ENCODE measurements at regions not wholly inside any gene's neighbourhood (a gene's known extent, or its start where the extent isn't known, plus 50 kb on each side); places are given as distances from the start of the nearest gene placed in this dataset.

DNA sequence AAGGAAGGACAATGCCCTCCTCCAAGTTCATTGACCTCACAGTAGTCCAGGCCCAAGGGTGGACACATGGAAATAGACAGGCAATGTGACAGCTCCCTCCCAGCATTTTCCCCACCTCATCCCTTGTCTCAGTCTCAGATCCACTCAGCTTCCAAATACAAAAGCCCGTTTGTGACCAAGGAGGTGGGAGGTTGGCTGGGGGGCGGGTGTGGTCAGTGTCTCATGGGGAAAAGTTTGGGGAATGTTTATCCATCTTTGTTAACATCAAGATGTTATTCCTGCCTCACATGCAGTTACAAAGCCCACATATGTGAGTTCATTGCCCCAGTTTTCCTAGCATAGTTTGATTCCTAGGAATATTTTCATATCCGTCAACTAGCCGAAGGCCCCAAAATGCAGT is 338.5 kb upstream of the PPP2R3A start:
- DNase-seq (no peak), ATAC-seq (no peak)
- intact Hi-C loops (cut with DNase I): no loop called here
- Histone ChIP-seq H3K27ac (no peak overlapping the region), H3K27me3 (peaks cover 0 to 4% (median 0%) of the 10 kb centered on the region in 7 donors), H3K4me3 (no peak overlapping the region), H3K9me3 (no peaks in the 10 kb centered on the region), H3K36me3 (no peaks in the 10 kb centered on the region), H3K4me1 (no peaks in the 10 kb centered on the region)
- TF ChIP-seq, protein P1, sequence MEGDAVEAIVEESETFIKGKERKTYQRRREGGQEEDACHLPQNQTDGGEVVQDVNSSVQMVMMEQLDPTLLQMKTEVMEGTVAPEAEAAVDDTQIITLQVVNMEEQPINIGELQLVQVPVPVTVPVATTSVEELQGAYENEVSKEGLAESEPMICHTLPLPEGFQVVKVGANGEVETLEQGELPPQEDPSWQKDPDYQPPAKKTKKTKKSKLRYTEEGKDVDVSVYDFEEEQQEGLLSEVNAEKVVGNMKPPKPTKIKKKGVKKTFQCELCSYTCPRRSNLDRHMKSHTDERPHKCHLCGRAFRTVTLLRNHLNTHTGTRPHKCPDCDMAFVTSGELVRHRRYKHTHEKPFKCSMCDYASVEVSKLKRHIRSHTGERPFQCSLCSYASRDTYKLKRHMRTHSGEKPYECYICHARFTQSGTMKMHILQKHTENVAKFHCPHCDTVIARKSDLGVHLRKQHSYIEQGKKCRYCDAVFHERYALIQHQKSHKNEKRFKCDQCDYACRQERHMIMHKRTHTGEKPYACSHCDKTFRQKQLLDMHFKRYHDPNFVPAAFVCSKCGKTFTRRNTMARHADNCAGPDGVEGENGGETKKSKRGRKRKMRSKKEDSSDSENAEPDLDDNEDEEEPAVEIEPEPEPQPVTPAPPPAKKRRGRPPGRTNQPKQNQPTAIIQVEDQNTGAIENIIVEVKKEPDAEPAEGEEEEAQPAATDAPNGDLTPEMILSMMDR (IDR thresholded peaks at IDR 0.05): no peak
- WGBS, 2 donors: 81 to 82% methylated on average over 4 of the region's 4 CpGs

DNA sequence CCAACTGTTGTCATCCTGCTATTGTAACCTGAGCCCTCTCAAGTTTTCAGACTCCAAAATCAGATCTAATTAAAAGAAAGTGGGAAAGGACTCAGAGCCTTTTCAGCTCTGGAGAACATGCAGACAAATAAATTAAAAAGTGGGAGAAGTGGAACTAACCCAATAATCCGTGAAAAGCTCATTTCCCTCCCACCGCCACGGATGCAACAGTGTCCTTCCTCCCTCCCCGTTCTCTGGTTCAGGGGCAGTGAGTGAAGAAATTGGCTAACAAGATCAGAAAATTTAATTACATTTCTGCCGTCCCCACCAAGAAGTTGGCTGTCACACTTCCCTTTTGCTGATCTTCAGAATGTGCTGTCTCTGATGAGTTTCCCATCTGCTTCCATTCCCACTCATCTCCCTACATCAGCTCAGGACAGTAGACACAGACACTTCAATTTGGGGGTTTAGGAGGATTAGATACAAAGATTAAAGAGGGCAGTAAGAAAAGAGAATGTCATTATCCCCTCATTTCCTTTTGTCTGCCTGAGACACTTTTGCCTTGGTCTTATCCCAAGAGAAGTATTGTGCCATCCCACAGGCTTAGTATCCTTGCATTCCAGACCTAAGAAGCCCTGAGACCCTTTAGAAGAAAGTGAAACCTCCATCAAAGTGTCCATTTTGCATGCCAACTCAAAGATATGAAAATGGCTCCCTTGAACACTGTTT is 335.7 kb upstream of the PPP2R3A start:
- no peaks in the 10 kb centered on the region for H3K4me1 ChIP-seq
- no peak overlapping the region for H3K27ac ChIP-seq
- H3K9me3 ChIP-seq: no peaks in the 10 kb centered on the region
- H3K27me3 ChIP-seq: peaks cover 0 to 4% (median 0%) of the 10 kb centered on the region in 7 donors
- ATAC-seq (no peak), DNase-seq (no peak)
- intact Hi-C loops (cut with DNase I): no loop called here
- H3K36me3 ChIP-seq: no peaks in the 10 kb centered on the region
- WGBS, 2 donors: 47 to 48% methylated on average over 5 of the region's 5 CpGs
- no peak overlapping the region for H3K4me3 ChIP-seq
- TF ChIP-seq, protein P1 (IDR thresholded peaks at IDR 0.05): no peak

DNA sequence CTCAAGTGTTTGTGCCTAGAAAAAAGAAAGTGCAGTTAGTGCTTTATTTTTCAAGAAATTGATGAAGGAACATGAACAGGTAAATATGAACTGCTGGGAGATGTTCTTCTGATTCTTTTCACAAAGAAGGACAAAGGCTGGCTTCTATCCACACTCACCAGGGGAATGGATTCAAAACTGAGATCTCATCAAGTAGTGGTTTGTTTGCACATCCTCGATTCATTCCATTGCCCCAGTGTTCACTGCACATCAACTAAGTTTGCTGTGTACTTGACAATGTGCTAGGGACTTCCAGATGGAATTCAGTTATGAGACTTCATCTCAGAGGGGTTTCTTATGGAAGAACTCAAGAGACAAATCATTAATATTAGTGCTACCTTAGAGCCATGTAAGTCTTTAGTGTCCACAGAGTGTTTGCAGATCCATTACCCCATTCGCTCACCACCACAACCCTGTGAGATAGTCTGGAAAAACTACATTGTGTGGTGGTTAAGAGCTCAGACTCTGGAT is 332.9 kb upstream of the PPP2R3A start:
- H3K27ac ChIP-seq: no peak overlapping the region
- peaks cover 0 to 5% (median 0%) of the 10 kb centered on the region in 7 donors for H3K27me3 ChIP-seq
- ATAC-seq: no peak
- 89% methylated on average over 2 of the region's 2 CpGs for WGBS, 2 donors
- TF ChIP-seq, protein P1 (IDR thresholded peaks at IDR 0.05): no peak
- no peak overlapping the region for H3K4me3 ChIP-seq
- no peaks in the 10 kb centered on the region for H3K4me1 ChIP-seq
- no peak for DNase-seq
- no peaks in the 10 kb centered on the region for H3K36me3 ChIP-seq
- H3K9me3 ChIP-seq: no peaks in the 10 kb centered on the region
- intact Hi-C loops (cut with DNase I): no loop called here

DNA sequence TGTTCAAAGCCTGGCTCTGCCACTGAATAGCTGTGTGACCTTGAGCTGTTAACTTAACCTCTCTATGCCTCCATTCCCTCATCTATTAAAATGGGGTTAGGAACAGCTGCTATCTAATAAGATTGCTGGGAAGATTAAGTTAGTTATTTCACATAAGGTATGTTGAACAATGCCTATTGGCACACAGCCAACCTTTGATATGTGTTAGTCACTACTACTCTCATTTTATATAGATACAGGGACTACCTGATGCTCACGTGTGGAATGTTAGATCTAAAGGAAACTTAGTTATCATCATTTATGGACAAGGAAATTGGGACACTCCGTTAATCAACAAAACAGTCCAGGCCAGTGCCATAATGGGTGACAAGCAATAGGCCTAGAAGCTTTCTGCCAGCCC is 332.4 kb upstream of the PPP2R3A start:
- no peaks in the 10 kb centered on the region for H3K9me3 ChIP-seq
- H3K4me1 ChIP-seq: no peaks in the 10 kb centered on the region
- no peak overlapping the region for H3K4me3 ChIP-seq
- H3K27me3 ChIP-seq: peaks cover 0 to 5% (median 0%) of the 10 kb centered on the region in 7 donors
- ATAC-seq (no peak), DNase-seq (no peak)
- intact Hi-C loops (cut with DNase I): no loop called here
- no peak overlapping the region for H3K27ac ChIP-seq
- WGBS, 2 donors: 76 to 92% methylated on average over 2 of the region's 2 CpGs
- TF ChIP-seq, protein P1 (IDR thresholded peaks at IDR 0.05): no peak
- no peaks in the 10 kb centered on the region for H3K36me3 ChIP-seq
